Breast epithelium (tissue), 3 donors: ENCODE measurements at regions not wholly inside any gene's neighbourhood (a gene's known extent, or its start where the extent isn't known, plus 50 kb on each side); places are given as distances from the start of the nearest gene placed in this dataset.
"Not testable (repeated sequence)": the region's sequence is repeated elsewhere in the genome, so short reads cannot be mapped to it uniquely, and the experiment has no call there.

Experiments
- POLR2A ChIP-seq: fragments of 450-650 bp; IDR thresholded peaks from one replicate; pipeline ENCODE4 v1.6.1; 2016; ENCODE audit warnings: antibody characterized with exemption, mild to moderate bottlenecking, moderate library complexity
- POLR2AphosphoS5 ChIP-seq, 3 donors: sonication (generic); formaldehyde crosslinking; IDR thresholded peaks; one replicate each; pipeline ENCODE4 v1.6.1; 2017; ENCODE audit warnings: antibody characterized with exemption in 3 of 3
- TF ChIP-seq, protein P1 (sequence below), 3 donors: fragments of 450-650 bp; IDR thresholded peaks; one replicate each; pipeline ENCODE4 v1.5.1; 2016 to 2017; ENCODE audit warnings: antibody characterized with exemption in 3 of 3, mild to moderate bottlenecking in 3 of 3, moderate library complexity in 3 of 3

DNA sequence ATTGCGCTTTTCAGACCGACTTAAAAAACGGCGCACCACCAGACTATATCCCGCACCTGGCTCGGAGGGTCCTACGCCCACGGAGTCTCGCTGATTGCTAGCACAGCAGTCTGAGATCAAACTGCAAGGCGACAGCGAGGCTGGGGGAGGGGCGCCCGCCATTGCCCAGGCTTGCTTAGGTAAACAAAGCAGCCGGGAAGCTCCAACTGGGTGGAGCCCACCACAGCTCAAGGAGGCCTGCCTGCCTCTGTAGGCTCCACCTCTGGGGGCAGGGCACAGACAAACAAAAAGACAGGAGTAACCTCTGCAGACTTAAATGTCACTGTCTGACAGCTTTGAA is 160.1 kb upstream of the THBS1 start:
- TF ChIP-seq, protein P1, sequence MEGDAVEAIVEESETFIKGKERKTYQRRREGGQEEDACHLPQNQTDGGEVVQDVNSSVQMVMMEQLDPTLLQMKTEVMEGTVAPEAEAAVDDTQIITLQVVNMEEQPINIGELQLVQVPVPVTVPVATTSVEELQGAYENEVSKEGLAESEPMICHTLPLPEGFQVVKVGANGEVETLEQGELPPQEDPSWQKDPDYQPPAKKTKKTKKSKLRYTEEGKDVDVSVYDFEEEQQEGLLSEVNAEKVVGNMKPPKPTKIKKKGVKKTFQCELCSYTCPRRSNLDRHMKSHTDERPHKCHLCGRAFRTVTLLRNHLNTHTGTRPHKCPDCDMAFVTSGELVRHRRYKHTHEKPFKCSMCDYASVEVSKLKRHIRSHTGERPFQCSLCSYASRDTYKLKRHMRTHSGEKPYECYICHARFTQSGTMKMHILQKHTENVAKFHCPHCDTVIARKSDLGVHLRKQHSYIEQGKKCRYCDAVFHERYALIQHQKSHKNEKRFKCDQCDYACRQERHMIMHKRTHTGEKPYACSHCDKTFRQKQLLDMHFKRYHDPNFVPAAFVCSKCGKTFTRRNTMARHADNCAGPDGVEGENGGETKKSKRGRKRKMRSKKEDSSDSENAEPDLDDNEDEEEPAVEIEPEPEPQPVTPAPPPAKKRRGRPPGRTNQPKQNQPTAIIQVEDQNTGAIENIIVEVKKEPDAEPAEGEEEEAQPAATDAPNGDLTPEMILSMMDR (IDR thresholded peaks at IDR 0.05), result not testable (repeated sequence)
- not testable (repeated sequence) for TF ChIP-seq POLR2A; POLR2AphosphoS5 (IDR thresholded peaks at IDR 0.05)
